ENCODE measurements at regions not wholly inside any gene's neighbourhood (a gene's known extent, or its start where the extent isn't known, plus 50 kb on each side); places are given as distances from the start of the nearest gene placed in this dataset.

DNA sequence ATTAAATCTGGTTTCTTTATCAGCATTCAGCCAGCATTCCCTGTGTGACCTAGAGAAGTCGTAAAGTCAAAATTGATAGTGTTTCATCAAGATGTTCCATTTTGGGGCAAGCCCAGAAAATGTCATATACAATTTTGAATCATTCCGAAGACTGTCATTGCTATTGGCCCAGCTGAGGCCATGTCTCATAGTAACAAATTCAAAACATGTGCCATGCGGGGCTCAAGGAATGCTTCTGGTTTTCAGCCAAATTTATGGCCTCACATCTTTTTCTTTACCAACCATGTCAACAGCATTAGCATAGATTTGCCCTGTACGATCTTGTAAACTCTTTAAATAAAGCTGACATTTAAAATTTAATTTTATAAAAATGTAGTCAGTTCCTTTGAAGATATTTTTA is 314.7 kb downstream of the PAX1 start:
- H2BK15ac ChIP-seq (ENCODE audit: low read depth, low read length): no peak overlapping the region
- H3K27ac ChIP-seq (ENCODE audit: insufficient read length, low read depth, low read length): no peak overlapping the region
- no peak overlapping the region for H3T11ph ChIP-seq (ENCODE audit: low read length)
- H3K18ac ChIP-seq (ENCODE audit: insufficient read length, low read depth, low read length): no peak overlapping the region
- no peaks in the 10 kb centered on the region for H3K9me3 ChIP-seq (ENCODE audit: control insufficient read depth, low read depth, low read length)
- Mint-ChIP-seq H3K27ac (no peak overlapping the region), H3K4me1 (no peaks in the 10 kb centered on the region), H3K36me3 (ENCODE audit: insufficient read depth in 1 of 3, low read depth in 3 of 3) (no peaks in the 10 kb centered on the region), H3K4me3 (no peak overlapping the region), H3K9me3 (peaks cover 2 to 4% of the 10 kb centered on the region in 2 experiments; a peak in 2 of 5 replicates), H3K27me3 (ENCODE audit: low read depth) (no peaks in the 10 kb centered on the region; the same call in 1 of the 2 replicates)
- H3K9ac ChIP-seq (ENCODE audit: extremely low read depth, insufficient read length, low read length): no peak overlapping the region
- no peak overlapping the region for H3K4me2 ChIP-seq (ENCODE audit: insufficient read depth, insufficient read length, low read length)
- no peak overlapping the region for H4K5ac ChIP-seq (ENCODE audit: insufficient read length, low read depth, low read length)
- TF ChIP-seq CTCF (conservative IDR thresholded peaks at IDR 0.05): no peak
- no CpG with 5 or more reads among the region's 4 CpGs for WGBS (ENCODE audit: extremely low coverage, insufficient read length, low lambda C conversion rate)
- no peak overlapping the region for H3K4ac ChIP-seq (ENCODE audit: low read depth, low read length)
- no peaks in the 10 kb centered on the region for H3K23me2 ChIP-seq (ENCODE audit: insufficient read length, low read depth, low read length, poor library complexity, severe bottlenecking)
- no peak overlapping the region for H3K14ac ChIP-seq (ENCODE audit: insufficient read depth, low read length)
- H3K56ac ChIP-seq (ENCODE audit: insufficient read length, low read depth, low read length): no peak overlapping the region
- DNase-seq: no peak
- no peak overlapping the region for H4K8ac ChIP-seq (replicated peaks; ENCODE audit: insufficient read length, low read depth, low read length)
- H2AK5ac ChIP-seq (ENCODE audit: insufficient read length, low read length): no peak overlapping the region
- H2AFZ ChIP-seq (ENCODE audit: low read length): no peak overlapping the region
- H2BK5ac ChIP-seq (ENCODE audit: insufficient read length, low read length): no peak overlapping the region
- no peaks in the 10 kb centered on the region for H3K4me1 ChIP-seq (ENCODE audit: insufficient read depth, low read length)
- no peak overlapping the region for H2BK120ac ChIP-seq (ENCODE audit: low read depth, low read length, poor library complexity, severe bottlenecking)
- H3K27me3 ChIP-seq (ENCODE audit: insufficient read depth, low read length): no peaks in the 10 kb centered on the region
- H3K79me2 ChIP-seq (ENCODE audit: insufficient read depth, low read length): no peaks in the 10 kb centered on the region
- no peak overlapping the region for H2BK20ac ChIP-seq (ENCODE audit: low read depth, low read length, poor library complexity, severe bottlenecking)
- no peak overlapping the region for H3K23ac ChIP-seq (ENCODE audit: insufficient read length, low read depth, low read length)
- H4K91ac ChIP-seq (ENCODE audit: insufficient read length, low read depth, low read length): no peak overlapping the region
- no peak overlapping the region for H2BK12ac ChIP-seq (ENCODE audit: insufficient read length, low read depth, low read length)
- H3K79me1 ChIP-seq (ENCODE audit: insufficient read depth, low read depth, low read length, poor library complexity, severe bottlenecking): no peaks in the 10 kb centered on the region
- no peaks in the 10 kb centered on the region for H4K20me1 ChIP-seq (ENCODE audit: control insufficient read depth, insufficient read depth, insufficient read length)

Measured in H9 (cell line).